ENCODE measurements at regions not wholly inside any gene's neighbourhood (a gene's known extent, or its start where the extent isn't known, plus 50 kb on each side); places are given as distances from the start of the nearest gene placed in this dataset.

GRCh38 chr15:46753946-46754345, 963.4 kb upstream of the SEMA6D start:
- no peak for TF ChIP-seq CTCF (IDR thresholded peaks at IDR 0.05 in 2 of 3, conservative IDR thresholded peaks at IDR 0.05 in 1 of 3; ENCODE audit: borderline replicate concordance in 1 of 3, insufficient read depth in 1 of 3, low read depth in 2 of 3, low read length in 2 of 3)
- no peak for TF ChIP-seq SRF (IDR thresholded peaks at IDR 0.05; ENCODE audit: low read depth)
- no peak for TF ChIP-seq POLR2AphosphoS5 (IDR thresholded peaks at IDR 0.05; ENCODE audit: low read depth, low read length)
- no peak for TF ChIP-seq EZH2 (IDR thresholded peaks at IDR 0.05)
- TF ChIP-seq SIN3A (IDR thresholded peaks at IDR 0.05; ENCODE audit: low read depth), result no peak
- TF ChIP-seq POLR2A (IDR thresholded peaks at IDR 0.05; ENCODE audit: borderline replicate concordance, extremely low read depth, insufficient read depth, insufficient read length), result no peak
- TF ChIP-seq ZFX (IDR thresholded peaks at IDR 0.05), result no peak
- TF ChIP-seq ELF1 (IDR thresholded peaks at IDR 0.05; ENCODE audit: borderline replicate concordance, low read depth), result no peak
- no peak for TF ChIP-seq MAX (IDR thresholded peaks at IDR 0.05)
- no peak for TF ChIP-seq EZH2phosphoT487 (IDR thresholded peaks at IDR 0.05; ENCODE audit: borderline replicate concordance)

All from HCT116 (cell line).